ENCODE measurements at regions not wholly inside any gene's neighbourhood (a gene's known extent, or its start where the extent isn't known, plus 50 kb on each side); places are given as distances from the start of the nearest gene placed in this dataset.

- TF ChIP-seq, protein P1, sequence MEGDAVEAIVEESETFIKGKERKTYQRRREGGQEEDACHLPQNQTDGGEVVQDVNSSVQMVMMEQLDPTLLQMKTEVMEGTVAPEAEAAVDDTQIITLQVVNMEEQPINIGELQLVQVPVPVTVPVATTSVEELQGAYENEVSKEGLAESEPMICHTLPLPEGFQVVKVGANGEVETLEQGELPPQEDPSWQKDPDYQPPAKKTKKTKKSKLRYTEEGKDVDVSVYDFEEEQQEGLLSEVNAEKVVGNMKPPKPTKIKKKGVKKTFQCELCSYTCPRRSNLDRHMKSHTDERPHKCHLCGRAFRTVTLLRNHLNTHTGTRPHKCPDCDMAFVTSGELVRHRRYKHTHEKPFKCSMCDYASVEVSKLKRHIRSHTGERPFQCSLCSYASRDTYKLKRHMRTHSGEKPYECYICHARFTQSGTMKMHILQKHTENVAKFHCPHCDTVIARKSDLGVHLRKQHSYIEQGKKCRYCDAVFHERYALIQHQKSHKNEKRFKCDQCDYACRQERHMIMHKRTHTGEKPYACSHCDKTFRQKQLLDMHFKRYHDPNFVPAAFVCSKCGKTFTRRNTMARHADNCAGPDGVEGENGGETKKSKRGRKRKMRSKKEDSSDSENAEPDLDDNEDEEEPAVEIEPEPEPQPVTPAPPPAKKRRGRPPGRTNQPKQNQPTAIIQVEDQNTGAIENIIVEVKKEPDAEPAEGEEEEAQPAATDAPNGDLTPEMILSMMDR (IDR thresholded peaks at IDR 0.05), result no peak
- no peak for TF ChIP-seq POLR2A (IDR thresholded peaks at IDR 0.05)
Measured at GRCh38 chr5:108669462-108669861, 78.2 kb upstream of the FER start.

Data from lower leg skin (tissue), 3 donors.